H1 (cell line): ENCODE measurements at regions not wholly inside any gene's neighbourhood (a gene's known extent, or its start where the extent isn't known, plus 50 kb on each side); places are given as distances from the start of the nearest gene placed in this dataset.

Source experiments
- CTCF ChIA-PET: fragments of 300-600 bp; sonication (Branson Sonifier 250); formaldehyde crosslinking; loops from one replicate; lab custom pipeline; 2021; ENCODE audit not compliant: partially characterized antibody; lab: Charles Lee
- POLR2A ChIA-PET: fragments of 300-600 bp; sonication (Branson Sonifier 250); formaldehyde crosslinking; loops from one replicate; lab custom pipeline; 2021; ENCODE audit warnings: inconsistent platforms; ENCODE audit not compliant: partially characterized antibody; lab: Charles Lee
- DNase-seq, 2 experiments: peaks; one replicate each; pipeline versions ENCODE4 v3.0.0 to v3.0.0-alpha.2; 2010 to 2022; ENCODE audit warnings: low spot score in 2 of 2, low read depth in 1 of 2, mixed read lengths in 1 of 2
- FAIRE-seq: peaks from 2 replicates; lab custom pipeline; 2011; peaks lifted over from hg19 to GRCh38; lab: Jason Lieb, UNC
- H2AFZ ChIP-seq: 2 replicates; pipeline ENCODE4 v1.8.1; 2012; ENCODE audit warnings: low read length, inconsistent platforms
- H2AK5ac ChIP-seq: 2 replicates; pipeline ENCODE4 v1.6.1; 2013; ENCODE audit warnings: low read depth, low read length
- H2BK120ac ChIP-seq: replicated peaks from 2 replicates; pipeline ENCODE3; 2013; ENCODE audit warnings: low read depth, low read length, inconsistent platforms
- H2BK12ac ChIP-seq: 2 replicates; pipeline ENCODE4 v1.6.1; 2013; ENCODE audit warnings: low read depth, low read length
- H2BK15ac ChIP-seq: 2 replicates; pipeline ENCODE4 v1.6.1; 2013; ENCODE audit warnings: low read length
- H2BK20ac ChIP-seq: 2 replicates; pipeline ENCODE4 v1.6.1; 2013; ENCODE audit warnings: low read length
- H2BK5ac ChIP-seq: 2 replicates; pipeline ENCODE4 v1.6.1; 2013; ENCODE audit warnings: low read depth, low read length
- H3K14ac ChIP-seq: 2 replicates; pipeline ENCODE4 v1.6.1; 2013; ENCODE audit warnings: inconsistent platforms; ENCODE audit not compliant: insufficient read length
- H3K18ac ChIP-seq: 2 replicates; pipeline ENCODE4 v1.6.1; 2013; ENCODE audit warnings: low read length; ENCODE audit errors: extremely low read depth
- H3K23ac ChIP-seq: 2 replicates; pipeline ENCODE4 v1.6.1; 2013; ENCODE audit warnings: inconsistent platforms; ENCODE audit not compliant: insufficient read length
- H3K23me2 ChIP-seq: 2 replicates; pipeline ENCODE4 v1.6.1; 2013; ENCODE audit warnings: low read depth, low read length
- H3K27ac ChIP-seq: 2 replicates; pipeline ENCODE4 v1.6.1; 2011; ENCODE audit warnings: low read depth, low read length, inconsistent platforms
- H3K27me3 ChIP-seq, 4 experiments: replicated peaks in 1 of 4; 1 replicate in 1 of 4; 2 replicates in 3 of 4; pipeline versions ENCODE4 v1.6.1 to v1.8.1; 2011 to 2013; ENCODE audit warnings: low read length in 3 of 4, mild to moderate bottlenecking in 3 of 4, inconsistent platforms in 2 of 4, mixed read lengths in 2 of 4, moderate library complexity in 1 of 4; ENCODE audit not compliant: control insufficient read depth in 3 of 4, insufficient read depth in 3 of 4; ENCODE audit errors: extremely low read depth in 1 of 4
- H3K36me3 ChIP-seq, 4 experiments: 2 replicates each; pipeline versions ENCODE4 v1.6.1 to v1.8.1; 2011 to 2013; ENCODE audit warnings: mild to moderate bottlenecking in 4 of 4, low read length in 3 of 4, moderate library complexity in 2 of 4, control low read depth in 1 of 4, inconsistent platforms in 1 of 4; ENCODE audit not compliant: insufficient read depth in 4 of 4, control insufficient read depth in 2 of 4
- H3K4ac ChIP-seq: replicated peaks from 2 replicates; pipeline ENCODE3; 2013; ENCODE audit warnings: low read length, low read depth, mixed read lengths, inconsistent platforms; ENCODE audit not compliant: insufficient read length
- H3K4me1 ChIP-seq, 4 experiments: replicated peaks in 1 of 4; 1 replicate in 1 of 4; 2 replicates in 3 of 4; pipeline versions ENCODE4 v1.6.1 to v1.8.1; 2011 to 2013; ENCODE audit warnings: low read length in 3 of 4, inconsistent platforms in 2 of 4, mixed read lengths in 1 of 4; ENCODE audit not compliant: insufficient read depth in 4 of 4, control insufficient read depth in 3 of 4
- H3K4me2 ChIP-seq, 2 experiments: 2 replicates each; pipeline versions ENCODE4 v1.6.1 to v1.8.1; 2011 to 2013; ENCODE audit warnings: low read depth in 2 of 2, low read length in 2 of 2, control low read depth in 1 of 2, inconsistent platforms in 1 of 2, mild to moderate bottlenecking in 1 of 2; ENCODE audit not compliant: insufficient read depth in 1 of 2
- H3K4me3 ChIP-seq, 4 experiments: fragments of 200-600, 300-600 bp in 1 of 4; sonication (generic), shearing (Covaris generic), sonication (Bioruptor Twin) in 1 of 4; 2 replicates each; pipeline versions ENCODE4 v1.5.1 to v1.8.1; 2011 to 2016; ENCODE audit warnings: low read length in 4 of 4, low read depth in 3 of 4, control low read depth in 2 of 4, inconsistent platforms in 2 of 4, mild to moderate bottlenecking in 2 of 4, mixed read lengths in 1 of 4, moderate library complexity in 1 of 4; ENCODE audit not compliant: insufficient read depth in 2 of 4; ENCODE audit errors: extremely low read depth in 1 of 4
- H3K56ac ChIP-seq: replicated peaks from 2 replicates; pipeline ENCODE3; 2013; ENCODE audit warnings: low read depth, mild to moderate bottlenecking, mixed read lengths, low read length, inconsistent platforms; ENCODE audit not compliant: insufficient read length
- H3K79me1 ChIP-seq: 2 replicates; pipeline ENCODE4 v1.6.1; 2013; ENCODE audit warnings: low read depth, low read length, control low read depth
- H3K79me2 ChIP-seq, 2 experiments: 2 replicates each; pipeline versions ENCODE4 v1.6.1 to v1.8.1; 2012 to 2013; ENCODE audit warnings: low read length in 2 of 2, mild to moderate bottlenecking in 2 of 2, inconsistent platforms in 1 of 2; ENCODE audit not compliant: insufficient read depth in 2 of 2, control insufficient read depth in 1 of 2
- H3K9ac ChIP-seq, 4 experiments: replicated peaks in 1 of 4; 1 replicate in 1 of 4; 2 replicates in 3 of 4; pipeline versions ENCODE4 v1.6.1 to v1.8.1; 2011 to 2013; ENCODE audit warnings: low read depth in 3 of 4, low read length in 3 of 4, control low read depth in 2 of 4, mild to moderate bottlenecking in 2 of 4, moderate library complexity in 2 of 4, inconsistent platforms in 1 of 4; ENCODE audit errors: extremely low read depth in 1 of 4
- H3K9me3 ChIP-seq, 2 experiments: 2 replicates each; pipeline versions ENCODE4 v1.6.1 to v1.8.1; 2012 to 2013; ENCODE audit warnings: mild to moderate bottlenecking in 2 of 2, moderate library complexity in 2 of 2, control low read depth in 1 of 2, inconsistent platforms in 1 of 2, low read depth in 1 of 2, low read length in 1 of 2, mixed read lengths in 1 of 2; ENCODE audit not compliant: insufficient read depth in 2 of 2
- H4K20me1 ChIP-seq, 2 experiments: replicated peaks in 1 of 2; 2 replicates each; pipeline versions ENCODE3 to v1.8.1; 2011 to 2013; ENCODE audit warnings: inconsistent platforms in 2 of 2, low read length in 2 of 2, mild to moderate bottlenecking in 1 of 2; ENCODE audit not compliant: insufficient read depth in 2 of 2, control insufficient read depth in 1 of 2
- H4K5ac ChIP-seq: 2 replicates; pipeline ENCODE4 v1.6.1; 2013; ENCODE audit warnings: low read length, low read depth, mixed read lengths, inconsistent platforms; ENCODE audit not compliant: insufficient read length
- H4K8ac ChIP-seq: 2 replicates; pipeline ENCODE4 v1.8.0; 2013; ENCODE audit warnings: mild to moderate bottlenecking, moderate library complexity, low read length, inconsistent platforms; ENCODE audit not compliant: insufficient read depth; ENCODE audit errors: extremely low read depth
- H4K91ac ChIP-seq: replicated peaks from 2 replicates; pipeline ENCODE3; 2013; ENCODE audit warnings: low read length, mixed read lengths, inconsistent platforms; ENCODE audit not compliant: insufficient read length
- ATF3 ChIP-seq: IDR thresholded peaks from 2 replicates; pipeline ENCODE4 v1.6.1; 2011; ENCODE audit warnings: low read depth, mild to moderate bottlenecking, low read length; ENCODE audit not compliant: insufficient read depth
- NRF1 ChIP-seq: IDR thresholded peaks from 2 replicates; pipeline ENCODE4 v1.6.1; 2011; ENCODE audit warnings: mild to moderate bottlenecking, low read depth, low read length, improper control_type of control experiment
- RFX5 ChIP-seq: IDR thresholded peaks from 2 replicates; pipeline ENCODE4 v1.6.1; 2011; ENCODE audit warnings: low read depth, low read length, improper control_type of control experiment, borderline replicate concordance
- RNF2 ChIP-seq: fragments of 200-900, 300-1000 bp; sonication (generic); IDR thresholded peaks from 2 replicates; pipeline ENCODE4 v1.7.1; 2016; ENCODE audit warnings: borderline replicate concordance, low read depth, mild to moderate bottlenecking, antibody characterized with exemption, low read length; ENCODE audit not compliant: poor library complexity, severe bottlenecking; ENCODE audit errors: missing control alignments
- TEAD4 ChIP-seq: IDR thresholded peaks from 2 replicates; pipeline ENCODE4 v1.6.1; 2012; ENCODE audit warnings: low read depth, low read length, inconsistent platforms, mixed read lengths
- WGBS, 2 experiments: shearing (Covaris generic) in 1 of 2; methylation state at CpG; one replicate each; pipeline versions ENCODE4 v1.1.6 to v1.1.7; 2013 to 2015; ENCODE audit warnings: low lambda C conversion rate in 2 of 2, mixed read lengths in 2 of 2, inconsistent platforms in 1 of 2, low coverage in 1 of 2, missing lambda C conversion rate in 1 of 2; ENCODE audit not compliant: insufficient replicate concordance in 2 of 2, insufficient coverage in 1 of 2, insufficient read length in 1 of 2; ENCODE audit errors: extremely low coverage in 1 of 2, missing lambda C conversion rate in 1 of 2; 5-methylcytosine and 5-hydroxymethylcytosine counted together

GRCh38 chr1:98044071-98044697 lies 123.3 kb upstream of the DPYD start:
- no peak overlapping the region for H3K18ac ChIP-seq
- 33% methylated on average over 12 of the region's 12 CpGs; no CpG with 5 or more reads in 1 of the 2 experiments for WGBS, 2 experiments
- TF ChIP-seq ATF3, result no peak
- TF ChIP-seq RNF2, result peak; percentile 12
- TF ChIP-seq NRF1, result no peak
- TF ChIP-seq TEAD4, result no peak
- no peak for TF ChIP-seq RFX5
- POLR2A ChIA-PET, result no interaction called here
- no peak overlapping the region for H2BK20ac ChIP-seq
- DNase-seq (peak in 1 of 2 experiments; percentile 46), FAIRE-seq (no peak)
- peaks cover 8% of the 10 kb centered on the region for H3K23me2 ChIP-seq
- no peak overlapping the region for H3K4ac ChIP-seq
- peaks cover 2 to 13% (median 4%) of the 10 kb centered on the region in 4 experiments for H3K4me1 ChIP-seq
- no peak overlapping the region for H2AFZ ChIP-seq
- CTCF ChIA-PET, result interaction anchor here (0.6 to 2.0 kb wide), 6 partner anchors 9 to 800 kb away, joined by 3 to 12 read pairs (median 4); no protein-coding TSS in a partner anchor
- no peak overlapping the region for H4K8ac ChIP-seq
- no peaks in the 10 kb centered on the region for H3K79me2 ChIP-seq
- H2BK12ac ChIP-seq, result no peak overlapping the region
- H2AK5ac ChIP-seq, result no peak overlapping the region
- peaks cover 2 to 5% of the 10 kb centered on the region in 2 experiments for H4K20me1 ChIP-seq
- peak overlapping the region in 3 of 4 experiments; percentile 6 to 66 (median 10); a peak in 4 of 8 replicates for H3K4me3 ChIP-seq
- H3K56ac ChIP-seq, result no peak overlapping the region
- peaks cover 24 to 59% (median 48%) of the 10 kb centered on the region in 4 experiments for H3K27me3 ChIP-seq
- H3K36me3 ChIP-seq, result no peaks in the 10 kb centered on the region
- no peaks in the 10 kb centered on the region for H3K9me3 ChIP-seq
- H3K23ac ChIP-seq, result no peak overlapping the region
- no peak overlapping the region for H3K14ac ChIP-seq
- no peak overlapping the region for H4K5ac ChIP-seq
- H3K27ac ChIP-seq, result no peak overlapping the region
- no peak overlapping the region for H3K9ac ChIP-seq
- H3K79me1 ChIP-seq, result no peaks in the 10 kb centered on the region
- no peak overlapping the region for H4K91ac ChIP-seq
- H3K4me2 ChIP-seq, result peak overlapping the region; percentile 85 to 96
- H2BK5ac ChIP-seq, result no peak overlapping the region
- H2BK120ac ChIP-seq, result no peak overlapping the region
- no peak overlapping the region for H2BK15ac ChIP-seq
